ENCODE measurements at regions not wholly inside any gene's neighbourhood (a gene's known extent, or its start where the extent isn't known, plus 50 kb on each side); places are given as distances from the start of the nearest gene placed in this dataset.
"Not testable (repeated sequence)": the region's sequence is repeated elsewhere in the genome, so short reads cannot be mapped to it uniquely, and the experiment has no call there.

- no peak overlapping the region for H3K4me3 Mint-ChIP-seq
These were observed 140.8 kb upstream of the PGRMC2 start for GRCh38 chr4:128428397-128428796.

GRCh38 chr4:128427832-128428366 is 140.3 kb upstream of the PGRMC2 start:
- DNase-seq (no peak), ATAC-seq (no peak)
- peaks cover 0 to 2% of the 10 kb centered on the region in 2 donors for H3K9me3 Mint-ChIP-seq
- 81% methylated on average over 5 of the region's 5 CpGs for WGBS (ENCODE audit: insufficient coverage)
- Histone ChIP-seq H3K36me3 (ENCODE audit: control insufficient read depth, insufficient read depth, low read length) (no peaks in the 10 kb centered on the region), H3K4me3 (ENCODE audit: low read length) (no peak overlapping the region), H3K4me1 (ENCODE audit: control insufficient read depth, insufficient read depth, low read length) (no peaks in the 10 kb centered on the region), H3K9me3 (ENCODE audit: control insufficient read depth, insufficient read depth, low read length) (no peaks in the 10 kb centered on the region), H3K27me3 (ENCODE audit: control insufficient read depth, insufficient read depth, low read length) (no peaks in the 10 kb centered on the region), H3K27ac (ENCODE audit: low read length) (no peak overlapping the region)
- no peak overlapping the region for H3K27ac Mint-ChIP-seq
- H3K27me3 Mint-ChIP-seq (ENCODE audit: low read depth in 2 of 2) = no peaks in the 10 kb centered on the region
- TF ChIP-seq, protein P1, sequence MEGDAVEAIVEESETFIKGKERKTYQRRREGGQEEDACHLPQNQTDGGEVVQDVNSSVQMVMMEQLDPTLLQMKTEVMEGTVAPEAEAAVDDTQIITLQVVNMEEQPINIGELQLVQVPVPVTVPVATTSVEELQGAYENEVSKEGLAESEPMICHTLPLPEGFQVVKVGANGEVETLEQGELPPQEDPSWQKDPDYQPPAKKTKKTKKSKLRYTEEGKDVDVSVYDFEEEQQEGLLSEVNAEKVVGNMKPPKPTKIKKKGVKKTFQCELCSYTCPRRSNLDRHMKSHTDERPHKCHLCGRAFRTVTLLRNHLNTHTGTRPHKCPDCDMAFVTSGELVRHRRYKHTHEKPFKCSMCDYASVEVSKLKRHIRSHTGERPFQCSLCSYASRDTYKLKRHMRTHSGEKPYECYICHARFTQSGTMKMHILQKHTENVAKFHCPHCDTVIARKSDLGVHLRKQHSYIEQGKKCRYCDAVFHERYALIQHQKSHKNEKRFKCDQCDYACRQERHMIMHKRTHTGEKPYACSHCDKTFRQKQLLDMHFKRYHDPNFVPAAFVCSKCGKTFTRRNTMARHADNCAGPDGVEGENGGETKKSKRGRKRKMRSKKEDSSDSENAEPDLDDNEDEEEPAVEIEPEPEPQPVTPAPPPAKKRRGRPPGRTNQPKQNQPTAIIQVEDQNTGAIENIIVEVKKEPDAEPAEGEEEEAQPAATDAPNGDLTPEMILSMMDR (IDR thresholded peaks at IDR 0.05) = no peak
- H3K4me1 Mint-ChIP-seq = no peaks in the 10 kb centered on the region
- no peaks in the 10 kb centered on the region for H3K36me3 Mint-ChIP-seq
- no peak overlapping the region for H3K4me3 Mint-ChIP-seq
- intact Hi-C loops (cut with micrococcal nuclease) = no loop called here

More at GRCh38 chr4:128428397-128428796, 140.8 kb upstream of the PGRMC2 start:
- DNase-seq (no peak), ATAC-seq (no peak)
- Mint-ChIP-seq H3K36me3 (no peaks in the 10 kb centered on the region), H3K4me1 (no peaks in the 10 kb centered on the region), H3K27me3 (ENCODE audit: low read depth in 2 of 2) (no peaks in the 10 kb centered on the region), H3K9me3 (peaks cover 0 to 2% of the 10 kb centered on the region in 2 donors), H3K27ac (no peak overlapping the region)
- Histone ChIP-seq H3K36me3 (ENCODE audit: control insufficient read depth, insufficient read depth, low read length) (no peaks in the 10 kb centered on the region), H3K4me1 (ENCODE audit: control insufficient read depth, insufficient read depth, low read length) (no peaks in the 10 kb centered on the region), H3K27ac (ENCODE audit: low read length) (no peak overlapping the region), H3K4me3 (ENCODE audit: low read length) (no peak overlapping the region), H3K27me3 (ENCODE audit: control insufficient read depth, insufficient read depth, low read length) (no peaks in the 10 kb centered on the region), H3K9me3 (ENCODE audit: control insufficient read depth, insufficient read depth, low read length) (no peaks in the 10 kb centered on the region)
- TF ChIP-seq, protein P1 (IDR thresholded peaks at IDR 0.05) = no peak
- WGBS (ENCODE audit: insufficient coverage) = no CpG with 5 or more reads among the region's 3 CpGs
- intact Hi-C loops (cut with micrococcal nuclease) = no loop called here

GRCh38 chr4:128424527-128425497 is 137.2 kb upstream of the PGRMC2 start:
- H3K4me3 ChIP-seq (ENCODE audit: low read length) = no peak overlapping the region
- Mint-ChIP-seq H3K27me3 (ENCODE audit: low read depth in 2 of 2) (no peaks in the 10 kb centered on the region), H3K4me3 (no peak overlapping the region), H3K27ac (no peak overlapping the region), H3K4me1 (no peaks in the 10 kb centered on the region), H3K9me3 (peaks cover 0 to 2% of the 10 kb centered on the region in 2 donors), H3K36me3 (no peaks in the 10 kb centered on the region)
- TF ChIP-seq, protein P1 (IDR thresholded peaks at IDR 0.05) = no peak
- H3K4me1 ChIP-seq (ENCODE audit: control insufficient read depth, insufficient read depth, low read length) = no peaks in the 10 kb centered on the region
- DNase-seq (no peak), ATAC-seq (no peak)
- intact Hi-C loops (cut with micrococcal nuclease) = no loop called here
- no peak overlapping the region for H3K27ac ChIP-seq (ENCODE audit: low read length)
- WGBS (ENCODE audit: insufficient coverage) = 83% methylated on average over 4 of the region's 4 CpGs
- H3K27me3 ChIP-seq (ENCODE audit: control insufficient read depth, insufficient read depth, low read length) = no peaks in the 10 kb centered on the region
- no peaks in the 10 kb centered on the region for H3K9me3 ChIP-seq (ENCODE audit: control insufficient read depth, insufficient read depth, low read length)
- no peaks in the 10 kb centered on the region for H3K36me3 ChIP-seq (ENCODE audit: control insufficient read depth, insufficient read depth, low read length)

GRCh38 chr4:128422296-128422695 is 134.7 kb upstream of the PGRMC2 start:
- intact Hi-C loops (cut with micrococcal nuclease); H3K4me1 Mint-ChIP-seq; H3K27me3 Mint-ChIP-seq (ENCODE audit: low read depth in 2 of 2); H3K9me3 Mint-ChIP-seq; H3K4me1 ChIP-seq (ENCODE audit: control insufficient read depth, insufficient read depth, low read length); H3K4me3 ChIP-seq (ENCODE audit: low read length); DNase-seq; H3K9me3 ChIP-seq (ENCODE audit: control insufficient read depth, insufficient read depth, low read length); H3K36me3 Mint-ChIP-seq; H3K27ac Mint-ChIP-seq; H3K4me3 Mint-ChIP-seq; H3K36me3 ChIP-seq (ENCODE audit: control insufficient read depth, insufficient read depth, low read length); ATAC-seq; H3K27me3 ChIP-seq (ENCODE audit: control insufficient read depth, insufficient read depth, low read length); H3K27ac ChIP-seq (ENCODE audit: low read length): not testable (repeated sequence)
- 95% methylated on average over 4 of the region's 5 CpGs for WGBS (ENCODE audit: insufficient coverage)
